ENCODE measurements at regions not wholly inside any gene's neighbourhood (a gene's known extent, or its start where the extent isn't known, plus 50 kb on each side); places are given as distances from the start of the nearest gene placed in this dataset.

DNA sequence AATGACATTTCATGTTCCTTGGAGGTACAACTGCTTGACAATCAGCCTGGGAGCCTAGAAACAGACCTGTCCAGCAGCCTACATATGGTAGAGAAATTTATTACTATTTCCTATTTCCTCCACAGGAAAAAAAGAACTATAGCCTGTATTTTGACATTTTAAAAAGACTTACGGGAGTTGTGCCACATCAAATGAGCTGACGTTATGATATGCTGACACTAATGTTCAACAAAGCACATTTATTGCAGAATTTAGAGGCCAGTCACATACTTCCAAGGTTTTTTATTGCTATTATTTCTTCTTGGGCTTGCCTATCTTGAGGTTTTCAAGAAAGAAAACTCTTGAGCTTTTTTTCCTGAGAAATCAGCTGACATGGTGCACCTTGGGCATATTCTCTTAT lies 305.3 kb downstream of the LRIG3 start:
- Mint-ChIP-seq H3K9me3 (peaks cover 0 to 9% (median 5%) of the 10 kb centered on the region in 7 donors), H3K36me3 (no peaks in the 10 kb centered on the region), H3K4me1 (no peaks in the 10 kb centered on the region), H3K27ac (no peak overlapping the region), H3K27me3 (no peaks in the 10 kb centered on the region), H3K4me3 (no peak overlapping the region)
- Histone ChIP-seq H3K36me3 (ENCODE audit: control insufficient read depth, insufficient read depth, low read length) (no peaks in the 10 kb centered on the region), H3K9me3 (ENCODE audit: control insufficient read depth in 2 of 2, low read length in 2 of 2) (no peaks in the 10 kb centered on the region), H3K4me1 (ENCODE audit: control insufficient read depth, insufficient read depth, low read length, poor library complexity, severe bottlenecking) (no peaks in the 10 kb centered on the region), H3K27ac (ENCODE audit: insufficient read depth, low read length, poor library complexity, severe bottlenecking) (no peak overlapping the region), H3K27me3 (ENCODE audit: control insufficient read depth, insufficient read depth, low read length) (no peaks in the 10 kb centered on the region), H3K4me3 (ENCODE audit: low read depth, low read length) (no peak overlapping the region)
- ATAC-seq (ENCODE audit: low read depth in 2 of 2) (no peak), DNase-seq (no peak)

DNA sequence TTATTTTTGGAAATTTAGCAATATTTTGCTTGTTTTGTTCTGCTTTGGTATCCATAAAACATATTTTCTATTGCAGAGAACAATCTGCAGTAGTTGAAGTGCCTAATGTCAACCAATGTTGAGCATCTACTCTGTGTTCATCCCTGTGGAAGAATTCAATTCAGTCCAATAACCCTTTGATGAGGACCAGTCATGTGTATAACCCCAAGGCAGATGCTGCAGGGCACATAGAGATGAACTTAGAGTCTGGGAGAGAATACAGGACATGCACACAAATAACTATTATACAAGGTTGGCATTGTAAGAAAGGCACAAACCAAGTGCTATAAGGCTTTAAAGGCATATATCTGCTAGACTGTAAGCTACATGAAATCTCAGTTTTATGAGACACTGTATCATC lies 304.7 kb downstream of the LRIG3 start:
- H3K36me3 ChIP-seq (ENCODE audit: control insufficient read depth, insufficient read depth, low read length): no peaks in the 10 kb centered on the region
- no peaks in the 10 kb centered on the region for H3K9me3 ChIP-seq (ENCODE audit: control insufficient read depth in 2 of 2, low read length in 2 of 2)
- DNase-seq (no peak), ATAC-seq (ENCODE audit: low read depth in 2 of 2) (no peak)
- H3K27me3 ChIP-seq (ENCODE audit: control insufficient read depth, insufficient read depth, low read length): no peaks in the 10 kb centered on the region
- Mint-ChIP-seq H3K36me3 (no peaks in the 10 kb centered on the region), H3K9me3 (peaks cover 0 to 9% (median 5%) of the 10 kb centered on the region in 7 donors), H3K4me1 (no peaks in the 10 kb centered on the region), H3K4me3 (no peak overlapping the region), H3K27me3 (no peaks in the 10 kb centered on the region), H3K27ac (no peak overlapping the region)
- H3K4me3 ChIP-seq (ENCODE audit: low read depth, low read length): no peak overlapping the region
- H3K27ac ChIP-seq (ENCODE audit: insufficient read depth, low read length, poor library complexity, severe bottlenecking): no peak overlapping the region
- no peaks in the 10 kb centered on the region for H3K4me1 ChIP-seq (ENCODE audit: control insufficient read depth, insufficient read depth, low read length, poor library complexity, severe bottlenecking)

DNA sequence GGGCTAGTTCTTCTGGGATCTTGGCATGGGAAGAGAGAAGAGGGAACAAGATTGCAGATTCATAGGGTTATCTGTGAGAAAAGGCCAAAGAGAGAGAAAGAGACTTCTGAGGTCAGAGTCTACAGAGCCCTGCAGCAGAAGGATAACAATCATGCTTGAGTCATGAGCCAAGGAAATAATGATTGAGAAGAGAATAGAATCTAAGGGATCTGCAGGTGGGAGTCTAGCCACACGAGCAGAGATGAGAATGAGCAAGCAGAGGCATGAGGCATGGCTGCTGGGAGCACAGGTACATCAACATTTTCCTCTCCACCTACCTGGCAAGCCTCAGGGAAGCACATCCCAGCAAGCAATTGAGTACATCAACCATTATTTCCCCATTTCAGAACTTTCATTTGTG lies 303.7 kb downstream of the LRIG3 start:
- Histone ChIP-seq H3K27ac (ENCODE audit: insufficient read depth, low read length, poor library complexity, severe bottlenecking) (no peak overlapping the region), H3K9me3 (ENCODE audit: control insufficient read depth in 2 of 2, low read length in 2 of 2) (no peaks in the 10 kb centered on the region), H3K27me3 (ENCODE audit: control insufficient read depth, insufficient read depth, low read length) (no peaks in the 10 kb centered on the region), H3K4me3 (ENCODE audit: low read depth, low read length) (no peak overlapping the region), H3K4me1 (ENCODE audit: control insufficient read depth, insufficient read depth, low read length, poor library complexity, severe bottlenecking) (no peaks in the 10 kb centered on the region), H3K36me3 (ENCODE audit: control insufficient read depth, insufficient read depth, low read length) (no peaks in the 10 kb centered on the region)
- Mint-ChIP-seq H3K27ac (no peak overlapping the region), H3K4me3 (no peak overlapping the region), H3K9me3 (peaks cover 0 to 9% (median 5%) of the 10 kb centered on the region in 7 donors), H3K4me1 (no peaks in the 10 kb centered on the region), H3K27me3 (no peaks in the 10 kb centered on the region), H3K36me3 (no peaks in the 10 kb centered on the region)
- DNase-seq (no peak), ATAC-seq (ENCODE audit: low read depth in 2 of 2) (no peak)

DNA sequence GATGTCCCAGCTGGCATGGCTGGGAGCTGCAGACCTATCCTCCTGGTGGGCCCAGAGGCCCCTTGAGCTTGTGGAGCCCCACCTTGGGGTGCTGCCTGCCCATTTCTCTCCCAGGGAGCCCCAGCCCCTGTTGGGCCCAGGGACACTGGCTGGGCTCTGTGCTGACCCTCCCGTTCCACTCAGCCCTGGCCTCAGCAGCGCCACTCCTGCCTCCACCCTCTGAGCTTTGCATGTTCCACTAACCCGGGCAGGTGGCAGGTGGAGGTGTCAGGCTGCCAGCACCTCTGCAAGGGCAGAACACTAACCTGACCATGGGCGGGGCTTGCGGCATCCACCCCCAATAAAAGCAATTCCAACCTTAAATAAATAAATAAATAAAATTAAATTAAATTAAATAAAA lies 299.2 kb downstream of the LRIG3 start:
- Mint-ChIP-seq H3K27me3 (peaks cover 4% of the 10 kb centered on the region), H3K4me3 (no peak overlapping the region), H3K36me3 (no peaks in the 10 kb centered on the region), H3K4me1 (no peaks in the 10 kb centered on the region), H3K27ac (no peak overlapping the region), H3K9me3 (peaks cover 0 to 7% (median 4%) of the 10 kb centered on the region in 7 donors)
- DNase-seq (no peak), ATAC-seq (ENCODE audit: low read depth in 2 of 2) (no peak)
- Histone ChIP-seq H3K4me3 (ENCODE audit: low read depth, low read length) (no peak overlapping the region), H3K27ac (ENCODE audit: insufficient read depth, low read length, poor library complexity, severe bottlenecking) (no peak overlapping the region), H3K27me3 (ENCODE audit: control insufficient read depth, insufficient read depth, low read length) (no peaks in the 10 kb centered on the region), H3K9me3 (ENCODE audit: control insufficient read depth in 2 of 2, low read length in 2 of 2) (no peaks in the 10 kb centered on the region), H3K36me3 (ENCODE audit: control insufficient read depth, insufficient read depth, low read length) (no peaks in the 10 kb centered on the region), H3K4me1 (ENCODE audit: control insufficient read depth, insufficient read depth, low read length, poor library complexity, severe bottlenecking) (no peaks in the 10 kb centered on the region)

DNA sequence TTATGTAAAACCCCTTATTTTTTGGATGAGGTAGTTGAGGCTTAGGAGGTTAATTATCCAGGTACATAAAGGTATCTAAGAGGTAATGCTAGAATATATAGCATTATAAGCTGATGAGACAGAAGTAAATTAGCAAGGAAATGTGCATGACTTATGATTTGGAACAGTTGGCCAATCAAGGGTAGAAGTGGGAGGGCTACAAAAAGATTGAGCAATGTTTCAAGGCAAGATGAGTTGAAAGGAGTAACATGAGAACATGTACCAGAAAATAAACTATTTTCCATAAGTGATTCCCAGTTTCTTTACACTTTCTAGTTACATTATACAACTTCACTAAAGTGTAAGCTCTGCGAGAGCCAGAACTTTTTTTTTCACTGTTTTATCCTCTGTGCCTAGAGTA lies 290.9 kb downstream of the LRIG3 start:
- Histone ChIP-seq H3K4me1 (ENCODE audit: control insufficient read depth, insufficient read depth, low read length, poor library complexity, severe bottlenecking) (no peaks in the 10 kb centered on the region), H3K27ac (ENCODE audit: insufficient read depth, low read length, poor library complexity, severe bottlenecking) (no peak overlapping the region), H3K4me3 (ENCODE audit: low read depth, low read length) (no peak overlapping the region), H3K9me3 (ENCODE audit: control insufficient read depth in 2 of 2, low read length in 2 of 2) (no peaks in the 10 kb centered on the region), H3K36me3 (ENCODE audit: control insufficient read depth, insufficient read depth, low read length) (no peaks in the 10 kb centered on the region), H3K27me3 (ENCODE audit: control insufficient read depth, insufficient read depth, low read length) (no peaks in the 10 kb centered on the region)
- DNase-seq (no peak), ATAC-seq (ENCODE audit: low read depth in 2 of 2) (no peak)
- Mint-ChIP-seq H3K4me1 (no peaks in the 10 kb centered on the region), H3K36me3 (no peaks in the 10 kb centered on the region), H3K27ac (no peak overlapping the region), H3K27me3 (peaks cover 4% of the 10 kb centered on the region), H3K9me3 (peaks cover 0 to 9% (median 0%) of the 10 kb centered on the region in 7 donors), H3K4me3 (no peak overlapping the region)

DNA sequence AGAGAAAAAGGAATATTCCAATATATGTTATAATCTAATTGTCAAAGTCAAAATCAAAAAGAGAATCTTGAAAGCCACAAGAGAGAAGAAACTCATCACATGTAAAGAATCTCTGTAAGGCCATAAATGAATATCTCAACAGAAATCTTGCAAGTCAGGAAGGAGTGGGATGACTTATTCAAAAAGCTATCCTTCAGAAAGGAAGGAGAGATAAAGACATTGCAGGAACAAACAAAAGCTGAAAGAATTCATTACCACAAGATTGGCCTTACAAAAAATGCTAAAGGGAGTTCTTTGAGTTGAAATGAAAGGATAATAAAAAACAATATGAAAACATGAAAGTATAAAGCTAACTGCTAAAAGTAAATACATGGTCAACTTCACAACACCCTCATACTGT lies 286.8 kb downstream of the LRIG3 start:
- Mint-ChIP-seq H3K9me3 (peaks cover 0 to 9% (median 3%) of the 10 kb centered on the region in 7 donors), H3K36me3 (no peaks in the 10 kb centered on the region), H3K4me1 (no peaks in the 10 kb centered on the region), H3K4me3 (no peak overlapping the region), H3K27me3 (no peaks in the 10 kb centered on the region), H3K27ac (no peak overlapping the region)
- Histone ChIP-seq H3K36me3 (ENCODE audit: control insufficient read depth, insufficient read depth, low read length) (no peaks in the 10 kb centered on the region), H3K4me3 (ENCODE audit: low read depth, low read length) (no peak overlapping the region), H3K27ac (ENCODE audit: insufficient read depth, low read length, poor library complexity, severe bottlenecking) (no peak overlapping the region), H3K4me1 (ENCODE audit: control insufficient read depth, insufficient read depth, low read length, poor library complexity, severe bottlenecking) (no peaks in the 10 kb centered on the region), H3K27me3 (ENCODE audit: control insufficient read depth, insufficient read depth, low read length) (no peaks in the 10 kb centered on the region), H3K9me3 (ENCODE audit: control insufficient read depth in 2 of 2, low read length in 2 of 2) (no peaks in the 10 kb centered on the region)
- ATAC-seq (ENCODE audit: low read depth in 2 of 2): no peak
- no peak for DNase-seq

DNA sequence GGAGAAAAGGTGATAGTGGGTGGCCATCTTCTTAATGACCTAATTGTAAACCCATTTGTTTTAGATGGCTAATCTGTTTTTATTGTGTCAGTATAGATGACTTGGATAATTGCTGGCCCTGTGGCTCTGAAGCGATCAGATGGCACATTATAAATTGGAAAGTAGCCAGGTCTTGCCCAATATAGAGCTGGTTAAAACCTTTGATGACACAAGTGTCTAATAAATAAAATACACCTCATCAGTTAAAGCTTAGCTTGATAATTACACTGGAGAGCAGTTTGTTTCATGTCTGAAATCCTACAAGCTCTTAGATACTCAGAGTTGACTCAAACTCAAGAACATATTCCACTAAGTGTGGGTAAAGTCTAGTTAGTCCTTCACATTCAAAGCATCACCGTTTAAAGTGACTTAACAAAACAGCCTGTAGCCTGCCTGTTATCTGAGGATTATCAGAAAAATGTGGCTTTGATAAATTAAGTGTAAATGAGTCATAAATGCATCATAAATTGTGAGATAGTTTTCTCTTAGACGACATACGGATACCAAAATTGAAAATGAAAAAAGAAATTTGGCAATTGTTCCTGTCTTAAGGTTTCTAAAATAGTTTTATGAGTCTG lies 280.9 kb downstream of the LRIG3 start:
- no peak for ATAC-seq (ENCODE audit: low read depth in 2 of 2)

DNA sequence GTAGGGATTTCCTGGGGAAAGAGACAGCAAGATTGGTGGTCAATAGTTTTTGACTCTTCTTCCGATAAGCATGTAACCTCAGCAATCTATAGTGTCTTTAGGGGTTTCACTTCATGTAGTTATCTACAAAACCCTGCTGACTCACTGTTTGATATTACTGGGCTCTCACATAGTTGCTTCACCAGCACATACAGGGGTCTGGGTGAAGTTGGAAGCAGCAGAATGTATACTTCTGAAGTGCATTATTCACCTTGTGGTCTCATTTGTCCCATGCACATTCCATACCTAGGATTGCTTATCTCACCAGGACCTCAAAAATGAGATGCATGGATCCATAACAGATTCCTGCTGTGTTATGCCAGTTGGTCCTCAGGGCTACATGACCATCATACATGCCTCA lies 280.0 kb downstream of the LRIG3 start:
- no peak overlapping the region for H3K4me3 Mint-ChIP-seq
- DNase-seq (no peak), ATAC-seq (ENCODE audit: low read depth in 2 of 2) (no peak)
- Histone ChIP-seq H3K4me1 (ENCODE audit: control insufficient read depth, insufficient read depth, low read length, poor library complexity, severe bottlenecking) (no peaks in the 10 kb centered on the region), H3K36me3 (ENCODE audit: control insufficient read depth, insufficient read depth, low read length) (no peaks in the 10 kb centered on the region), H3K27ac (ENCODE audit: insufficient read depth, low read length, poor library complexity, severe bottlenecking) (no peak overlapping the region), H3K27me3 (ENCODE audit: control insufficient read depth, insufficient read depth, low read length) (no peaks in the 10 kb centered on the region), H3K4me3 (ENCODE audit: low read depth, low read length) (no peak overlapping the region), H3K9me3 (ENCODE audit: control insufficient read depth in 2 of 2, low read length in 2 of 2) (no peaks in the 10 kb centered on the region)
- no peaks in the 10 kb centered on the region for H3K27me3 Mint-ChIP-seq
- no peaks in the 10 kb centered on the region for H3K4me1 Mint-ChIP-seq
- no peak overlapping the region for H3K27ac Mint-ChIP-seq
- no peaks in the 10 kb centered on the region for H3K36me3 Mint-ChIP-seq
- peaks cover 0 to 3% (median 0%) of the 10 kb centered on the region in 7 donors for H3K9me3 Mint-ChIP-seq

More for the DNA sequence above, 280.9 kb downstream of the LRIG3 start:
- H3K36me3 ChIP-seq (ENCODE audit: control insufficient read depth, insufficient read depth, low read length): no peaks in the 10 kb centered on the region
- no peak overlapping the region for H3K4me3 ChIP-seq (ENCODE audit: low read depth, low read length)
- H3K4me1 ChIP-seq (ENCODE audit: control insufficient read depth, insufficient read depth, low read length, poor library complexity, severe bottlenecking): no peaks in the 10 kb centered on the region
- no peak overlapping the region for H3K4me3 Mint-ChIP-seq
- no peak for DNase-seq
- no peaks in the 10 kb centered on the region for H3K27me3 ChIP-seq (ENCODE audit: control insufficient read depth, insufficient read depth, low read length)
- H3K36me3 Mint-ChIP-seq: no peaks in the 10 kb centered on the region
- H3K9me3 Mint-ChIP-seq: peaks cover 0 to 3% (median 0%) of the 10 kb centered on the region in 7 donors
- no peaks in the 10 kb centered on the region for H3K4me1 Mint-ChIP-seq
- no peak overlapping the region for H3K27ac ChIP-seq (ENCODE audit: insufficient read depth, low read length, poor library complexity, severe bottlenecking)
- H3K27ac Mint-ChIP-seq: no peak overlapping the region
- no peaks in the 10 kb centered on the region for H3K9me3 ChIP-seq (ENCODE audit: control insufficient read depth in 2 of 2, low read length in 2 of 2)
- no peaks in the 10 kb centered on the region for H3K27me3 Mint-ChIP-seq

Measured in CD4-positive, CD25-positive, alpha-beta regulatory T cell (primary cell).